HG02571 (cell line): ENCODE measurements at regions not wholly inside any gene's neighbourhood (a gene's known extent, or its start where the extent isn't known, plus 50 kb on each side); places are given as distances from the start of the nearest gene placed in this dataset.

ENCODE experiments used
- ATAC-seq: cut with Tn5 transposase; IDR thresholded peaks from one replicate; pipeline ENCODE4 v1.9.1; 2021; ENCODE audit warnings: mild to moderate bottlenecking, moderate library complexity; ENCODE audit not compliant: unreplicated experiment

GRCh38 chr18:24530630-24531111, 70.2 kb downstream of the HRH4 start:
- ATAC-seq, result no peak

GRCh38 chr18:24534271-24534670, 73.8 kb downstream of the HRH4 start:
- ATAC-seq, result no peak

- no peak for ATAC-seq
Measured at GRCh38 chr18:24534737-24535136, 74.3 kb downstream of the HRH4 start.

- ATAC-seq, result no peak
Measured at GRCh38 chr18:24535527-24536295, 75.3 kb downstream of the HRH4 start.

GRCh38 chr18:24536326-24536725, 75.9 kb downstream of the HRH4 start:
- no peak for ATAC-seq

- ATAC-seq, result no peak
Measured at GRCh38 chr18:24536834-24537233, 76.4 kb downstream of the HRH4 start.

GRCh38 chr18:24538414-24539264, 78.2 kb downstream of the HRH4 start:
- no peak for ATAC-seq

GRCh38 chr18:24539866-24540617, 79.6 kb downstream of the HRH4 start:
- ATAC-seq, result no peak

- ATAC-seq, result no peak
Measured at GRCh38 chr18:24540896-24541295, 80.5 kb downstream of the HRH4 start.

- ATAC-seq, result no peak
Measured at GRCh38 chr18:24543086-24543794, 82.8 kb downstream of the HRH4 start.

- ATAC-seq, result no peak
Measured at GRCh38 chr18:24543795-24544498, 83.5 kb downstream of the HRH4 start.

GRCh38 chr18:24544949-24545348, 84.5 kb downstream of the HRH4 start:
- no peak for ATAC-seq

GRCh38 chr18:24545651-24546050, 85.2 kb downstream of the HRH4 start:
- ATAC-seq, result no peak

GRCh38 chr18:24546307-24546706, 85.9 kb downstream of the HRH4 start:
- no peak for ATAC-seq

GRCh38 chr18:24548583-24548982, 88.1 kb downstream of the HRH4 start:
- ATAC-seq, result no peak

- no peak for ATAC-seq
Measured at GRCh38 chr18:24552218-24552617, 91.8 kb downstream of the HRH4 start.

- no peak for ATAC-seq
Measured at GRCh38 chr18:24553571-24554285, 93.3 kb downstream of the HRH4 start.

- ATAC-seq, result no peak
Measured at GRCh38 chr18:24558403-24558802, 98.0 kb downstream of the HRH4 start.

GRCh38 chr18:24559526-24559925, 99.1 kb downstream of the HRH4 start:
- ATAC-seq, result no peak
